Sigmoid colon (tissue), 6 donors: ENCODE measurements at regions not wholly inside any gene's neighbourhood (a gene's known extent, or its start where the extent isn't known, plus 50 kb on each side); places are given as distances from the start of the nearest gene placed in this dataset.

ENCODE experiments used
- DNase-seq: peaks from one replicate; pipeline ENCODE4 v3.0.0-alpha.2; 2019
- H3K27ac ChIP-seq, 4 donors: fragments of 200-600 bp; sonication (generic); one replicate each; pipeline ENCODE4 v1.5.1; 2016 to 2019; ENCODE audit warnings: mild to moderate bottlenecking in 1 of 4
- H3K27me3 ChIP-seq, 3 donors: fragments of 200-600 bp; sonication (generic); one replicate each; pipeline ENCODE4 v1.5.1; 2019; ENCODE audit warnings: mild to moderate bottlenecking in 1 of 3
- H3K36me3 ChIP-seq, 4 donors: fragments of 200-600 bp; sonication (generic); one replicate each; pipeline ENCODE4 v1.5.1; 2016 to 2019
- H3K4me1 ChIP-seq, 4 donors: fragments of 200-600 bp; sonication (generic); one replicate each; pipeline ENCODE4 v1.5.1; 2017 to 2019
- H3K4me3 ChIP-seq, 4 donors: fragments of 200-600 bp; sonication (generic); one replicate each; pipeline ENCODE4 v1.5.1; 2017 to 2019; ENCODE audit warnings: mild to moderate bottlenecking in 2 of 4, moderate library complexity in 1 of 4
- H3K9me3 ChIP-seq, 4 donors: fragments of 200-600 bp in 3 of 4; sonication (generic) in 3 of 4; one replicate each; pipeline versions ENCODE4 v1.5.1 to v1.6.1; 2013 to 2019
- EP300 ChIP-seq, 4 donors: sonication (generic); formaldehyde crosslinking; IDR thresholded peaks; one replicate each; pipeline ENCODE4 v1.6.1; 2017; ENCODE audit warnings: antibody characterized with exemption in 4 of 4
- POLR2A ChIP-seq, 2 donors: fragments of 450-650 bp; IDR thresholded peaks; one replicate each; pipeline ENCODE4 v1.6.1; 2016; ENCODE audit warnings: antibody characterized with exemption in 2 of 2, mild to moderate bottlenecking in 2 of 2, moderate library complexity in 2 of 2
- POLR2AphosphoS5 ChIP-seq, 4 donors: sonication (generic); formaldehyde crosslinking; IDR thresholded peaks; one replicate each; pipeline ENCODE4 v1.6.1; 2017; ENCODE audit warnings: antibody characterized with exemption in 4 of 4
- WGBS, 2 donors: extraction: QIAGEN DNeasy Blood & Tissue Kit; methylation state at CpG; one replicate each; pipeline ENCODE4 v1.1.7; 2013; 5-methylcytosine and 5-hydroxymethylcytosine counted together
- intact Hi-C: fragments of 100-400 bp; cut with DNase I; formaldehyde crosslinking; loops from one replicate; pipeline ENCODE4 v1.15.1; 2023
- TF ChIP-seq, protein P1 (sequence below), 4 experiments: fragments of 450-650 bp in 3 of 4; fragments of 200-600 bp in 1 of 4; IDR thresholded peaks; one replicate each; pipeline ENCODE4 v1.5.1; 2016 to 2019; ENCODE audit warnings: antibody characterized with exemption in 4 of 4, mild to moderate bottlenecking in 3 of 4, moderate library complexity in 2 of 4
- donor health status: healthy with polysubstance abuse.
- donor health status: healthy.

DNA sequence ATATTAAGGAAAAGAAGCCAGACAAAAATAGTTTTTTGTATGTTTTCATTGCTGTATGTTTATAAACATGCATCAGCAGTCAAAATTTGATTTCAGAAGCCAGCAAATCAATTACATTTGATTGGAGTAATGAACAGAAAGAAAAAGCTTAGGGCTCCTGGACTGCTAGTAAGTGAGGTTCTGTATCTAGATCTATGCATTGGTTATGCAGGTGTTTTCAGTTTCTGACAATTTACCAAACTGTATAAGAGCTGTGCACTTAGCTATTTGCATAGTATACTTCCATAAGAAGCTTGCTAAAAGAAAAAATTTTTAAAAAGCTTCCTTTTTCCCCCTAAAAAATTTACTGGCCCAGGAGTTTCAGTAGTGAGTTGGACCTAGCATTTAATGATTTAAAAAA, 881.6 kb downstream of the PCDH7 start:
- Histone ChIP-seq H3K36me3 (no peaks in the 10 kb centered on the region), H3K27ac (no peak overlapping the region), H3K4me3 (no peak overlapping the region), H3K27me3 (no peaks in the 10 kb centered on the region), H3K9me3 (no peaks in the 10 kb centered on the region), H3K4me1 (no peaks in the 10 kb centered on the region)
- no peak for DNase-seq
- TF ChIP-seq EP300 (IDR thresholded peaks at IDR 0.05) (no peak), POLR2A (IDR thresholded peaks at IDR 0.05) (no peak), POLR2AphosphoS5 (IDR thresholded peaks at IDR 0.05) (no peak)
- TF ChIP-seq, protein P1, sequence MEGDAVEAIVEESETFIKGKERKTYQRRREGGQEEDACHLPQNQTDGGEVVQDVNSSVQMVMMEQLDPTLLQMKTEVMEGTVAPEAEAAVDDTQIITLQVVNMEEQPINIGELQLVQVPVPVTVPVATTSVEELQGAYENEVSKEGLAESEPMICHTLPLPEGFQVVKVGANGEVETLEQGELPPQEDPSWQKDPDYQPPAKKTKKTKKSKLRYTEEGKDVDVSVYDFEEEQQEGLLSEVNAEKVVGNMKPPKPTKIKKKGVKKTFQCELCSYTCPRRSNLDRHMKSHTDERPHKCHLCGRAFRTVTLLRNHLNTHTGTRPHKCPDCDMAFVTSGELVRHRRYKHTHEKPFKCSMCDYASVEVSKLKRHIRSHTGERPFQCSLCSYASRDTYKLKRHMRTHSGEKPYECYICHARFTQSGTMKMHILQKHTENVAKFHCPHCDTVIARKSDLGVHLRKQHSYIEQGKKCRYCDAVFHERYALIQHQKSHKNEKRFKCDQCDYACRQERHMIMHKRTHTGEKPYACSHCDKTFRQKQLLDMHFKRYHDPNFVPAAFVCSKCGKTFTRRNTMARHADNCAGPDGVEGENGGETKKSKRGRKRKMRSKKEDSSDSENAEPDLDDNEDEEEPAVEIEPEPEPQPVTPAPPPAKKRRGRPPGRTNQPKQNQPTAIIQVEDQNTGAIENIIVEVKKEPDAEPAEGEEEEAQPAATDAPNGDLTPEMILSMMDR (IDR thresholded peaks at IDR 0.05): no peak
- intact Hi-C loops: no loop called here

DNA sequence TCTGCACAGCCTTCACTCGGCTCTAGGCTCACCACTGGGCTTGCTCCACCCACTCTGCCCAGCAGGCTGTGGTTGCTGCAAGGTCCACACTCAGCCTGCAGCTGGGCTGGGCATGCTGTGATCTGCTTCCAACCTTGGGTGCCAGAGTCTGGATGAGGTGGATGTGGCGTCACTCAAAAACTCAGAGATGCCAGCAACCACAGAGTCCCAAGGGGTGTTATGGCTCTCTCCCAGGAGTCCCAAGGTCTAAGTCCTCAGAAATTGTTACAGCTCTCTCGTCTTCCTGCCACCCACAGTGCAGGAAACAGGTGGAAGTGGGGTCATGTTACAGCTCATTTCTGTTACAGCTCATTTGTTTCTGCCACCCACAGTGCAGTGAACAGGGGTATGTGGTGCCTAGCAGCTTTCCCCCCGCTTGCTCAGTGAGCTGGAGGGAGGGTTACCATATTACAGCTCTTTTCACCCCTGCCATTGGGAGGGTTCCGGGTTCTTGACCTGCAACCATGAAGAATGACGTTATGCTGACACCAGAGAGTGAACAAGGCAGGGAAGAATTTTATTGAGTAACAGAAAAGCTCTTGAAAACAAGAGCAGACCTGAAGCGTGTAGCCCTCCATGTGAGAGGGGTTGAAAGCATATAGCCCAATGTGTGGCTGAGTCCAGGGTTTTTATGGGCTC, 893.9 kb downstream of the PCDH7 start:
- Histone ChIP-seq H3K27ac (no peak overlapping the region), H3K4me1 (no peaks in the 10 kb centered on the region), H3K4me3 (no peak overlapping the region), H3K9me3 (no peaks in the 10 kb centered on the region), H3K27me3 (no peaks in the 10 kb centered on the region), H3K36me3 (no peaks in the 10 kb centered on the region)
- DNase-seq: no peak
- intact Hi-C loops: no loop called here
- TF ChIP-seq, protein P1 (IDR thresholded peaks at IDR 0.05): no peak
- TF ChIP-seq EP300 (IDR thresholded peaks at IDR 0.05) (no peak), POLR2A (IDR thresholded peaks at IDR 0.05) (no peak), POLR2AphosphoS5 (IDR thresholded peaks at IDR 0.05) (no peak)
- 72 to 74% methylated on average over 7 of the region's 7 CpGs for WGBS, 2 donors

DNA sequence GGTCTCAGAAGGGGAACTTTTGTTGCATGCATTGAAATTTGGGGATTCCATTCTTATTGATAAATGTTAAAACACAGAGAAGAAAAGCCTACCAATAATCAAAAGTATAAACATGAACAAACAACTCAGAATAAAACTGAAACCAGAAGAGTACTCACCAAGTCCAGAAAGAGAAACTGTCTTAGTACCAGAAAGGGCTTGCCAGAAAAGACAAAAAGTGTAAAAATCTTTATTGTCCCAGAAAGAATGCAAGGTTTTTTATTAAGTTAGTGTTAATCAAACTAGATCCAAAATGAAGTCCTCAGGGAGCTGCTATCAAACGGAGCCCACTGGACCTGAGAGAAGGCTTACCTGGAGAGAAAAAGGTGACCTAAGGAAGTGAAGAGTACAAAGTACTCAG, 897.5 kb downstream of the PCDH7 start:
- TF ChIP-seq, protein P1 (IDR thresholded peaks at IDR 0.05): no peak
- TF ChIP-seq EP300 (IDR thresholded peaks at IDR 0.05) (no peak), POLR2AphosphoS5 (IDR thresholded peaks at IDR 0.05) (no peak), POLR2A (IDR thresholded peaks at IDR 0.05) (no peak)
- intact Hi-C loops: no loop called here
- Histone ChIP-seq H3K4me1 (no peaks in the 10 kb centered on the region), H3K4me3 (no peak overlapping the region), H3K27me3 (no peaks in the 10 kb centered on the region), H3K36me3 (no peaks in the 10 kb centered on the region), H3K9me3 (no peaks in the 10 kb centered on the region), H3K27ac (no peak overlapping the region)
- no peak for DNase-seq
- 55 to 85% methylated on average over 1 of the region's 1 CpG for WGBS, 2 donors

DNA sequence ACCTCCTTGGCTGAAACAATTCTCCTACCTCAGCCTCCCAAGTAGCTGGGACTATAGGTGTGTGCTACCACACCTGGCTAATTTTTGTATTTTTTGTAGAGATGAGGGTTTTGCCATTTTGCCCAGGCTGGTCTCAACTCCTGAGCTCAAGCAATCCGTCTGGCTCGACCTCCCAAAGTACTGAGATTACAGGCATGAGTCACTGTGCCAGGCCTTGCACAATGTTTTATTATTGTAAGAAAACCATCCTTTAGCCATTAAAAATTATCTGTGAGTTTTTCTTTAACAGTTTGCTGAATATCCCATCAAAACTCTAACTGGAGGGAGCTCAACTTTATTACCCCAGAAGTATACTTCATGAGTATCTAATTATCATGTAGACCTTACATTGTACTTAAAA, 900.3 kb downstream of the PCDH7 start:
- Histone ChIP-seq H3K36me3 (no peaks in the 10 kb centered on the region), H3K4me1 (no peaks in the 10 kb centered on the region), H3K27ac (no peak overlapping the region), H3K27me3 (no peaks in the 10 kb centered on the region), H3K4me3 (no peak overlapping the region), H3K9me3 (no peaks in the 10 kb centered on the region)
- no peak for TF ChIP-seq POLR2AphosphoS5 (IDR thresholded peaks at IDR 0.05)
- TF ChIP-seq, protein P1 (IDR thresholded peaks at IDR 0.05): no peak
- no peak for TF ChIP-seq EP300 (IDR thresholded peaks at IDR 0.05)
- TF ChIP-seq POLR2A (IDR thresholded peaks at IDR 0.05): no peak
- no peak for DNase-seq
- intact Hi-C loops: no loop called here
- WGBS, 2 donors: 32 to 69% methylated on average over 2 of the region's 2 CpGs

DNA sequence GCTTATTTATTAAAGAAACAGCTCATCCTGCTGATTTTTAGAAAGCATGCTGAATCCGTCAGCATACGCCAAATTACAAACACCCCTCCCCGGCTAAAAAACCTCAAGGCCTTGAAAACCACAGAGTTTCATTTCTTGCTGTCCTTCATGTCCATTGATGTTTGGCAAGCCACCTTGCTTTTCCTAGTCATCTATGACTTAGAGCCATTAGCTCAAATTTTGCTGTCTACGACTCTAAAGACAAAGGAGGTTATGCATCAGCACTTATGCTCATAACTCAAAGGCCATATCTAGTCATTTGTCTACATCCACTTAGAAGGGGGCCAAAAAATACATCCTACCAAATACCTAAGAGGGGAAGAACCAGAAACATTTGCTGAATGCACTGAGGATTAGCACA, 925.1 kb downstream of the PCDH7 start:
- WGBS, 2 donors: 93 to 94% methylated on average over 4 of the region's 4 CpGs
- no peak overlapping the region for H3K27ac ChIP-seq
- no peak overlapping the region for H3K4me3 ChIP-seq
- H3K9me3 ChIP-seq: no peaks in the 10 kb centered on the region
- intact Hi-C loops: no loop called here
- TF ChIP-seq, protein P1 (IDR thresholded peaks at IDR 0.05): no peak
- no peak for TF ChIP-seq POLR2A (IDR thresholded peaks at IDR 0.05)
- TF ChIP-seq POLR2AphosphoS5 (IDR thresholded peaks at IDR 0.05): no peak
- no peaks in the 10 kb centered on the region for H3K4me1 ChIP-seq
- H3K36me3 ChIP-seq: no peaks in the 10 kb centered on the region
- no peak for DNase-seq
- H3K27me3 ChIP-seq: no peaks in the 10 kb centered on the region
